GM19035 (cell line): ENCODE measurements at regions not wholly inside any gene's neighbourhood (a gene's known extent, or its start where the extent isn't known, plus 50 kb on each side); places are given as distances from the start of the nearest gene placed in this dataset.
"Not testable (repeated sequence)": the region's sequence is repeated elsewhere in the genome, so short reads cannot be mapped to it uniquely, and the experiment has no call there.

Experiments
- ATAC-seq: cut with Tn5 transposase; IDR thresholded peaks from one replicate; pipeline ENCODE4 v1.9.1; 2021; ENCODE audit not compliant: unreplicated experiment

- no peak for ATAC-seq
Measured at GRCh38 chr14:23895480-23895879, 58.1 kb upstream of the DHRS4 start.

GRCh38 chr14:23896609-23897153 lies 56.9 kb upstream of the DHRS4 start:
- ATAC-seq, result no peak

GRCh38 chr14:23897291-23897690 lies 56.3 kb upstream of the DHRS4 start:
- not testable (repeated sequence) for ATAC-seq

- not testable (repeated sequence) for ATAC-seq
Measured at GRCh38 chr14:23898359-23898758, 55.2 kb upstream of the DHRS4 start.

- no peak for ATAC-seq
Measured at GRCh38 chr14:23899788-23900187, 53.8 kb upstream of the DHRS4 start.

- ATAC-seq, result no peak
Measured at GRCh38 chr14:23903442-23903841, 50.1 kb upstream of the DHRS4 start.
